ENCODE measurements at regions not wholly inside any gene's neighbourhood (a gene's known extent, or its start where the extent isn't known, plus 50 kb on each side); places are given as distances from the start of the nearest gene placed in this dataset.

DNA sequence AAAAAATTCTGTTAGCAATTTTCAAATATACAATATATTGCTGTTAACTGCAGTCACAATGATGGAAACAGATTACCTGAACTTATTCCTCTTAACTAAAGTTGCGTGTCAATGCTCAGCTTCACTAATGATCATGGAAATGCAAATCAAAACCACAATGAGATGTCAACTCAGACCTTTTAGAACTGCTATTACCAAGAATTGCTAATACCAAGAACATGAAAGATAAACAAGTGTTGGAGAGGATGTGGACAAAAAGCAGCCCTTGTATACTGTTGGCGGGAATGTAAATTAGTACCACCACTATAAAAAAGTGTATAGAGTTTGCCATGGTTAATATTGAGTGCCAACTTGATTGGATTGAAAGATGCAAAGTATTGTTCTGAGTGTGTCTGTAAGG lies 1409.7 kb upstream of the CDH18 start:
- TF ChIP-seq, protein P1, sequence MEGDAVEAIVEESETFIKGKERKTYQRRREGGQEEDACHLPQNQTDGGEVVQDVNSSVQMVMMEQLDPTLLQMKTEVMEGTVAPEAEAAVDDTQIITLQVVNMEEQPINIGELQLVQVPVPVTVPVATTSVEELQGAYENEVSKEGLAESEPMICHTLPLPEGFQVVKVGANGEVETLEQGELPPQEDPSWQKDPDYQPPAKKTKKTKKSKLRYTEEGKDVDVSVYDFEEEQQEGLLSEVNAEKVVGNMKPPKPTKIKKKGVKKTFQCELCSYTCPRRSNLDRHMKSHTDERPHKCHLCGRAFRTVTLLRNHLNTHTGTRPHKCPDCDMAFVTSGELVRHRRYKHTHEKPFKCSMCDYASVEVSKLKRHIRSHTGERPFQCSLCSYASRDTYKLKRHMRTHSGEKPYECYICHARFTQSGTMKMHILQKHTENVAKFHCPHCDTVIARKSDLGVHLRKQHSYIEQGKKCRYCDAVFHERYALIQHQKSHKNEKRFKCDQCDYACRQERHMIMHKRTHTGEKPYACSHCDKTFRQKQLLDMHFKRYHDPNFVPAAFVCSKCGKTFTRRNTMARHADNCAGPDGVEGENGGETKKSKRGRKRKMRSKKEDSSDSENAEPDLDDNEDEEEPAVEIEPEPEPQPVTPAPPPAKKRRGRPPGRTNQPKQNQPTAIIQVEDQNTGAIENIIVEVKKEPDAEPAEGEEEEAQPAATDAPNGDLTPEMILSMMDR (conservative IDR thresholded peaks at IDR 0.05) = no peak
- TF ChIP-seq ZFX (IDR thresholded peaks at IDR 0.05) = no peak
